ENCODE measurements at regions not wholly inside any gene's neighbourhood (a gene's known extent, or its start where the extent isn't known, plus 50 kb on each side); places are given as distances from the start of the nearest gene placed in this dataset.

DNA sequence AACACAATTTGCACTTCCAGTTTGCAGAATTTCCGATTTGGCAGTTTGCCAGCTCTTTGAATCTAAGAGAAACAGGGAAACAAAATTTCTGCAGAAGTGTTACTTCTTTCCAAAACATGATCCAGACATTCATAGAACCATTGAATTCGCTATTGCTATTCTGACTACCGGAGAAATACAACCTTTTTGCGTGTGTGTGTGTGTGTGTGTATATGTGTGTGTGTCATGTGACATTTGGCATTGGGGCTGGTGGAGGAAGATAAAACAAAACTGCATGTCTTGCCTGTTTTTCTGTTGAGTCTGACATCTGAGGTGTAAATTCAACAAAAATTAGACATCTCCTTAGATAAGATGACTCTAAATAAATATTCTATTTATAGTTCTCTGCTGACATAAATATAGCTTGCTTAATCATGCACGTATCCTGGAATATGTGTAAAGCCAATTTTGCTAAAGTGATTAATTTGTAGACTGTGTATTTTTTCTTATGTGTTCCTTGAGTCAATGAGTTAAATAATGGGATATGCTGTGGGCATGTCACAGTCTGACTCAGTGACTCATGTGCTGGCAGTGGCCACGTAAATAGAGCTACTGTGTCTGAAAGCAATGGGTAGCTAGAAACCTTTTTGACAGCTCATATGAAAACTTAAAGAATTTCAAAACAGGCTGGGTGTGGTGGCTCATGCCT is 98.9 kb downstream of the HPGD start:
- no peak for TF ChIP-seq EP300 (IDR thresholded peaks at IDR 0.05; ENCODE audit: borderline replicate concordance)
- TF ChIP-seq, protein P1, sequence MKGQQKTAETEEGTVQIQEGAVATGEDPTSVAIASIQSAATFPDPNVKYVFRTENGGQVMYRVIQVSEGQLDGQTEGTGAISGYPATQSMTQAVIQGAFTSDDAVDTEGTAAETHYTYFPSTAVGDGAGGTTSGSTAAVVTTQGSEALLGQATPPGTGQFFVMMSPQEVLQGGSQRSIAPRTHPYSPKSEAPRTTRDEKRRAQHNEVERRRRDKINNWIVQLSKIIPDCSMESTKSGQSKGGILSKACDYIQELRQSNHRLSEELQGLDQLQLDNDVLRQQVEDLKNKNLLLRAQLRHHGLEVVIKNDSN (IDR thresholded peaks at IDR 0.05) = peak; percentile 36; the same call in 1 of the 2 replicates
- no peak for TF ChIP-seq TCF12 (IDR thresholded peaks at IDR 0.05; ENCODE audit: low read depth)
- no peak for TF ChIP-seq YY1 (IDR thresholded peaks at IDR 0.05; ENCODE audit: low read depth)
- TF ChIP-seq TAF1 (IDR thresholded peaks at IDR 0.05; ENCODE audit: low read depth) = no peak
- no peak for TF ChIP-seq EGR1 (IDR thresholded peaks at IDR 0.05)
- TF ChIP-seq, protein P2, sequence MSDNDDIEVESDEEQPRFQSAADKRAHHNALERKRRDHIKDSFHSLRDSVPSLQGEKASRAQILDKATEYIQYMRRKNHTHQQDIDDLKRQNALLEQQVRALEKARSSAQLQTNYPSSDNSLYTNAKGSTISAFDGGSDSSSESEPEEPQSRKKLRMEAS (IDR thresholded peaks at IDR 0.05) = no peak

All from Ishikawa (cell line).